ENCODE measurements at regions not wholly inside any gene's neighbourhood (a gene's known extent, or its start where the extent isn't known, plus 50 kb on each side); places are given as distances from the start of the nearest gene placed in this dataset.

DNA sequence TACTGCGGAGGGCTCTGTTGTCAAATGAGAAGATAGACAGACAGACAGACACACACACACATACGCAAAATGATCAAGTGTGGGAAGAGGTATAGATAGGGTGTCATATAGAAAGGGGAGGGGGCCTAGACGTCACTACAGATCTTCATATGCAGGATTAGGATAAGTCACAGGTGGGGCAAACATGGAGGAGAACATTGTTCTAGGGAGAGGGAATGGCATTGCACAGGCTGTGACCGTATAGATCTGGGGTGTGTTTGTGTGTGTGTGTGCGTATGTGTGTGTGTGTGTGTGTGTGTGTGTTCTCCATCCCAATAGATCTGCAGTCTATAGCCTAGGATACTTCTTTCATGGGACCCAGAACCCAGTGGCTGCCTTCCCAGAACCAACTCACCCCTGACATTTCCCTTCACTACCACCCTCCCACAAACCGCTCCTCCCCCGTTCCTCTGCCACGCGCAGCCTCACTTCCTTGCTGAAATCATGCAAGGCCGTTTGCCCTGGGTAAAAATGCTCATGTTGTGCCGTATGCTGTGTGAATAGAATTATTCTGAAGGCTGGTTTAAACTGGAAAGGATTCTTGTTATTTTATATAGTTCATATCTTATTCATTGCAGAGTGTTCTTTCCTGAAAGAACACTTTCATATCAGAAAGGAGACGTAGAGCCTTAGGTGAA lies 50.5 kb upstream of the CCL1 start:
- Mint-ChIP-seq H3K27ac (no peak overlapping the region), H3K36me3 (no peaks in the 10 kb centered on the region), H3K4me3 (peak overlapping the region in 1 of 2 donors; percentile 46), H3K9me3 (peaks cover 0 to 8% (median 3%) of the 10 kb centered on the region in 7 donors), H3K27me3 (ENCODE audit: low read depth in 3 of 3) (peaks cover 14 to 24% (median 18%) of the 10 kb centered on the region in 3 donors), H3K4me1 (peaks cover 17% of the 10 kb centered on the region)
- Histone ChIP-seq H3K4me3 (replicated peaks in 1 of 3; ENCODE audit: low read depth in 2 of 3, low read length in 3 of 3) (no peak overlapping the region), H3K79me2 (ENCODE audit: insufficient read depth, low read length) (no peaks in the 10 kb centered on the region), H3K9ac (ENCODE audit: insufficient read depth, low read length, poor library complexity, severe bottlenecking) (no peak overlapping the region), H3K4me2 (replicated peaks; ENCODE audit: extremely low read depth, low read length, poor library complexity, severe bottlenecking) (no peak overlapping the region), H3K4me1 (ENCODE audit: control insufficient read depth in 1 of 2, insufficient read depth in 2 of 2, low read length in 2 of 2) (peaks cover 14 to 16% of the 10 kb centered on the region in 2 donors), H3K36me3 (replicated peaks in 1 of 2; ENCODE audit: control insufficient read depth in 1 of 2, insufficient read depth in 2 of 2, low read length in 2 of 2) (no peaks in the 10 kb centered on the region), H3K27ac (ENCODE audit: low read depth in 1 of 2, low read length in 2 of 2) (no peak overlapping the region), H4K20me1 (ENCODE audit: insufficient read depth, low read length) (no peaks in the 10 kb centered on the region), H3K9me3 (replicated peaks in 1 of 2; ENCODE audit: control insufficient read depth in 1 of 2, insufficient read depth in 1 of 2, low read length in 2 of 2) (no peaks in the 10 kb centered on the region), H2AFZ (ENCODE audit: insufficient read depth, low read depth, low read length, poor library complexity, severe bottlenecking) (no peak overlapping the region), H3K27me3 (ENCODE audit: control insufficient read depth in 2 of 2, insufficient read depth in 2 of 2, low read length in 2 of 2) (peaks cover 0 to 9% of the 10 kb centered on the region in 2 donors)
- 100% methylated on average over 1 of the region's 12 CpGs for WGBS (ENCODE audit: insufficient coverage)
- no peak for TF ChIP-seq CTCF (IDR thresholded peaks at IDR 0.05)
- intact Hi-C loops (cut with micrococcal nuclease) = no loop called here
- no peak for DNase-seq

DNA sequence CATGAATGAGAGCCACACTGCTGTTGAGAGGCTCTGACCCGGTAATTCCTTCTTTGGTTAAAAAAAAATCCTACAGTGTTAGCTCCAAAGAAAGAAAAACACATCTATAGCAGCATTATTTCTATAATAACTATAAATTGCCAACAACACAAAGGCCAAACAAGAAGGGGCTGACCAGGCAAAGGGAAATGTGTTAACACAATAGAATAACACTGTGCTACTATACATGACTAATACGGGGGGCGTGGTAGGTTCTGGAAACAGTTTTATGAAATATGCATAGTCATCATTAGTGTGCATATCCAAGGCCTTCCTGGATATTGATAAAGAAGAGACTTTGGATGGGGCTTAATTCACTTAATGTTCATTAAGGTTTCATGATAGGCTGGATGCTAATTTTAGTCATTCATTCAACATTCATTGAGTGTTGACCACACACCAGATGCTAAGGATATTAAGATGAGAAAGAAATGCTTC lies 50.0 kb upstream of the CCL1 start:
- Mint-ChIP-seq H3K4me1 (peaks cover 17% of the 10 kb centered on the region), H3K36me3 (no peaks in the 10 kb centered on the region), H3K27me3 (ENCODE audit: low read depth in 3 of 3) (peaks cover 14 to 24% (median 18%) of the 10 kb centered on the region in 3 donors), H3K9me3 (peaks cover 0 to 8% (median 3%) of the 10 kb centered on the region in 7 donors), H3K27ac (no peak overlapping the region), H3K4me3 (peak overlapping the region in 1 of 2 donors; percentile 46)
- intact Hi-C loops (cut with micrococcal nuclease) = no loop called here
- Histone ChIP-seq H3K79me2 (ENCODE audit: insufficient read depth, low read length) (no peaks in the 10 kb centered on the region), H3K27ac (ENCODE audit: low read depth in 1 of 2, low read length in 2 of 2) (no peak overlapping the region), H3K4me1 (ENCODE audit: control insufficient read depth in 1 of 2, insufficient read depth in 2 of 2, low read length in 2 of 2) (peaks cover 14 to 16% of the 10 kb centered on the region in 2 donors), H3K4me2 (replicated peaks; ENCODE audit: extremely low read depth, low read length, poor library complexity, severe bottlenecking) (no peak overlapping the region), H3K9ac (ENCODE audit: insufficient read depth, low read length, poor library complexity, severe bottlenecking) (no peak overlapping the region), H3K27me3 (ENCODE audit: control insufficient read depth in 2 of 2, insufficient read depth in 2 of 2, low read length in 2 of 2) (peaks cover 0 to 9% of the 10 kb centered on the region in 2 donors), H2AFZ (ENCODE audit: insufficient read depth, low read depth, low read length, poor library complexity, severe bottlenecking) (no peak overlapping the region), H3K4me3 (replicated peaks in 1 of 3; ENCODE audit: low read depth in 2 of 3, low read length in 3 of 3) (no peak overlapping the region), H4K20me1 (ENCODE audit: insufficient read depth, low read length) (no peaks in the 10 kb centered on the region), H3K9me3 (replicated peaks in 1 of 2; ENCODE audit: control insufficient read depth in 1 of 2, insufficient read depth in 1 of 2, low read length in 2 of 2) (no peaks in the 10 kb centered on the region), H3K36me3 (replicated peaks in 1 of 2; ENCODE audit: control insufficient read depth in 1 of 2, insufficient read depth in 2 of 2, low read length in 2 of 2) (no peaks in the 10 kb centered on the region)
- WGBS (ENCODE audit: insufficient coverage) = no CpG with 5 or more reads among the region's 3 CpGs
- TF ChIP-seq CTCF (IDR thresholded peaks at IDR 0.05) = no peak
- DNase-seq = peak in 2 of 3 donors; percentile 36 to 55

Data from CD14-positive monocyte (primary cell).